Upper lobe of left lung (tissue), 6 donors: ENCODE measurements at regions not wholly inside any gene's neighbourhood (a gene's known extent, or its start where the extent isn't known, plus 50 kb on each side); places are given as distances from the start of the nearest gene placed in this dataset.

Experiments
- ATAC-seq, 2 donors: fragments of 200-7000 bp; cut with Tn5 transposase; one replicate each; pipeline ENCODE4 v1.9.1; 2022; ENCODE audit warnings: mild to moderate bottlenecking in 2 of 2, moderate library complexity in 2 of 2; ENCODE audit not compliant: low FRiP score in 2 of 2
- DNase-seq, 2 donors: peaks; one replicate each; pipeline ENCODE4 v3.0.0-alpha.2; 2019 to 2020
- H3K27ac ChIP-seq, 4 donors: fragments of 200-600 bp; sonication (generic); one replicate each; pipeline ENCODE4 v1.5.1; 2016 to 2019
- H3K27me3 ChIP-seq, 4 donors: fragments of 200-600 bp; sonication (generic); one replicate each; pipeline ENCODE4 v1.5.1; 2017 to 2019
- H3K36me3 ChIP-seq, 4 donors: fragments of 200-600 bp; sonication (generic); one replicate each; pipeline ENCODE4 v1.5.1; 2016 to 2019
- H3K4me1 ChIP-seq, 4 donors: fragments of 200-600 bp; sonication (generic); one replicate each; pipeline ENCODE4 v1.5.1; 2018 to 2019
- H3K4me3 ChIP-seq, 4 donors: fragments of 200-600 bp; sonication (generic); one replicate each; pipeline ENCODE4 v1.5.1; 2017 to 2019; ENCODE audit warnings: mild to moderate bottlenecking in 2 of 4, moderate library complexity in 1 of 4
- H3K9me3 ChIP-seq, 4 donors: fragments of 200-600 bp; sonication (generic); one replicate each; pipeline ENCODE4 v1.5.1; 2018 to 2019
- CTCF ChIP-seq, 6 experiments: fragments of 450-650 bp in 4 of 6; fragments of 200-600 bp in 2 of 6; sonication (generic) in 2 of 6; IDR thresholded peaks; one replicate each; pipeline ENCODE4 v1.5.1; 2016 to 2019; ENCODE audit warnings: antibody characterized with exemption in 6 of 6
- EP300 ChIP-seq, 4 donors: sonication (generic); formaldehyde crosslinking; IDR thresholded peaks; one replicate each; pipeline ENCODE4 v1.5.1; 2017; ENCODE audit warnings: antibody characterized with exemption in 4 of 4, control low read depth in 2 of 4
- POLR2A ChIP-seq, 4 donors: fragments of 450-650 bp; IDR thresholded peaks; one replicate each; pipeline ENCODE4 v1.5.1; 2016 to 2017; ENCODE audit warnings: antibody characterized with exemption in 4 of 4, mild to moderate bottlenecking in 2 of 4
- POLR2AphosphoS5 ChIP-seq, 2 donors: sonication (generic); formaldehyde crosslinking; IDR thresholded peaks; one replicate each; pipeline ENCODE4 v1.5.1; 2017; ENCODE audit warnings: antibody characterized with exemption in 2 of 2
- WGBS, 2 donors: methylation state at CpG; one replicate each; pipeline ENCODE4 v1.1.5; 2017 to 2018; 5-methylcytosine and 5-hydroxymethylcytosine counted together
- donor health status: DM: no; HTN: no; CAD: no; lungs with moderate emphysema.
- donor health status: DM: no; HTN: yes; CAD: no; lungs with severe emphysema.

GRCh38 chr2:43161650-43162510, 64.5 kb downstream of the ZFP36L2 start:
- H3K27ac ChIP-seq, result peak overlapping the region in 1 of 4 donors; percentile 35
- H3K36me3 ChIP-seq, result no peaks in the 10 kb centered on the region
- no peak overlapping the region for H3K4me3 ChIP-seq
- ATAC-seq, result no peak
- H3K9me3 ChIP-seq, result no peaks in the 10 kb centered on the region
- no peak for DNase-seq
- TF ChIP-seq POLR2A (IDR thresholded peaks at IDR 0.05), result no peak
- no peak for TF ChIP-seq POLR2AphosphoS5 (IDR thresholded peaks at IDR 0.05)
- no peak for TF ChIP-seq EP300 (IDR thresholded peaks at IDR 0.05)
- no peak for TF ChIP-seq CTCF (IDR thresholded peaks at IDR 0.05)
- 70 to 94% methylated on average over 4 to 14 of the region's 15 CpGs for WGBS, 2 donors
- H3K4me1 ChIP-seq, result peaks cover 32 to 36% (median 35%) of the 10 kb centered on the region in 4 donors
- no peaks in the 10 kb centered on the region for H3K27me3 ChIP-seq

- no peak for ATAC-seq
- TF ChIP-seq POLR2A (IDR thresholded peaks at IDR 0.05), result no peak
- no peak for TF ChIP-seq POLR2AphosphoS5 (IDR thresholded peaks at IDR 0.05)
- no peak for TF ChIP-seq EP300 (IDR thresholded peaks at IDR 0.05)
- TF ChIP-seq CTCF (IDR thresholded peaks at IDR 0.05), result no peak
- Histone ChIP-seq H3K9me3 (no peaks in the 10 kb centered on the region), H3K4me1 (peaks cover 32 to 36% (median 35%) of the 10 kb centered on the region in 4 donors), H3K4me3 (no peak overlapping the region), H3K27me3 (no peaks in the 10 kb centered on the region), H3K36me3 (no peaks in the 10 kb centered on the region), H3K27ac (peak overlapping the region in 3 of 4 donors; percentile 88 to 95 (median 92))
- DNase-seq, result no peak
- WGBS, 2 donors, result 89 to 94% methylated on average over 3 to 5 of the region's 5 CpGs
Observed at GRCh38 chr2:43160778-43161177, 65.6 kb downstream of the ZFP36L2 start.

- DNase-seq, result no peak
- no peak for TF ChIP-seq EP300 (IDR thresholded peaks at IDR 0.05)
- TF ChIP-seq POLR2AphosphoS5 (IDR thresholded peaks at IDR 0.05), result no peak
- TF ChIP-seq POLR2A (IDR thresholded peaks at IDR 0.05), result no peak
- TF ChIP-seq CTCF (IDR thresholded peaks at IDR 0.05), result no peak
- peak overlapping the region; percentile 83 to 95 (median 90) for H3K27ac ChIP-seq
- ATAC-seq, result no peak
- H3K36me3 ChIP-seq, result no peaks in the 10 kb centered on the region
- no peaks in the 10 kb centered on the region for H3K27me3 ChIP-seq
- no peak overlapping the region for H3K4me3 ChIP-seq
- no peaks in the 10 kb centered on the region for H3K9me3 ChIP-seq
- 61 to 83% methylated on average over 7 of the region's 7 CpGs for WGBS, 2 donors
- H3K4me1 ChIP-seq, result peaks cover 32 to 36% (median 35%) of the 10 kb centered on the region in 4 donors
Observed at GRCh38 chr2:43159797-43160196, 66.6 kb downstream of the ZFP36L2 start.

- H3K27ac ChIP-seq, result peak overlapping the region; percentile 83 to 95 (median 90)
- DNase-seq, result peak in 1 of 2 donors; percentile 94
- H3K4me1 ChIP-seq, result peaks cover 35 to 39% (median 35%) of the 10 kb centered on the region in 4 donors
- WGBS, 2 donors, result 20 to 27% methylated on average over 7 to 11 of the region's 11 CpGs
- H3K27me3 ChIP-seq, result no peaks in the 10 kb centered on the region
- TF ChIP-seq EP300 (IDR thresholded peaks at IDR 0.05) (no peak), POLR2AphosphoS5 (IDR thresholded peaks at IDR 0.05) (peak; percentile 5 to 62), CTCF (IDR thresholded peaks at IDR 0.05) (no peak), POLR2A (IDR thresholded peaks at IDR 0.05) (peak in 1 of 4 donors; percentile 27)
- H3K36me3 ChIP-seq, result no peaks in the 10 kb centered on the region
- H3K4me3 ChIP-seq, result no peak overlapping the region
- H3K9me3 ChIP-seq, result no peaks in the 10 kb centered on the region
- ATAC-seq, result peak; percentile 81 to 86
Observed at GRCh38 chr2:43158259-43158880, 68.0 kb downstream of the ZFP36L2 start.
